ENCODE measurements at regions not wholly inside any gene's neighbourhood (a gene's known extent, or its start where the extent isn't known, plus 50 kb on each side); places are given as distances from the start of the nearest gene placed in this dataset.

DNA sequence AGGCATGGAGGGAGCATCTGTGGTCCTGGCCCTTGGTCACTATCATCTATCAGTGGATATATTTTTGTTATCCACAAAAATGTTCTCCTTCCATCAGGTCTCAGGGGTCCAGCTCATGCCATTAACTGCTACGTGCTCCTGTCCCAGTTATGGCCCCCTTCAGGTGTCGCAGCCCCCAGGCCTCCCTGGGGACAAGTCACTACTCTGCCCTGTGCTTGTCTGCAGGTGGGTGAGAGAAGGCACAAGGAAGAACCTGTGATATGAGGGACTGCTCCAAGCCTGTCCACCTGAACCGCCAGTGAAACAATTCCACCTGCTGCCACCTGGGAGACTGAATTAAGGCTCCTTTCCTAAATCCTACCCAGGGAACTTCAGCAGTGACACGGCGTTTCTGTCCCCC lies 229.6 kb upstream of the ID2 start:
- DNase-seq (ENCODE audit: low read depth), result no peak

DNA sequence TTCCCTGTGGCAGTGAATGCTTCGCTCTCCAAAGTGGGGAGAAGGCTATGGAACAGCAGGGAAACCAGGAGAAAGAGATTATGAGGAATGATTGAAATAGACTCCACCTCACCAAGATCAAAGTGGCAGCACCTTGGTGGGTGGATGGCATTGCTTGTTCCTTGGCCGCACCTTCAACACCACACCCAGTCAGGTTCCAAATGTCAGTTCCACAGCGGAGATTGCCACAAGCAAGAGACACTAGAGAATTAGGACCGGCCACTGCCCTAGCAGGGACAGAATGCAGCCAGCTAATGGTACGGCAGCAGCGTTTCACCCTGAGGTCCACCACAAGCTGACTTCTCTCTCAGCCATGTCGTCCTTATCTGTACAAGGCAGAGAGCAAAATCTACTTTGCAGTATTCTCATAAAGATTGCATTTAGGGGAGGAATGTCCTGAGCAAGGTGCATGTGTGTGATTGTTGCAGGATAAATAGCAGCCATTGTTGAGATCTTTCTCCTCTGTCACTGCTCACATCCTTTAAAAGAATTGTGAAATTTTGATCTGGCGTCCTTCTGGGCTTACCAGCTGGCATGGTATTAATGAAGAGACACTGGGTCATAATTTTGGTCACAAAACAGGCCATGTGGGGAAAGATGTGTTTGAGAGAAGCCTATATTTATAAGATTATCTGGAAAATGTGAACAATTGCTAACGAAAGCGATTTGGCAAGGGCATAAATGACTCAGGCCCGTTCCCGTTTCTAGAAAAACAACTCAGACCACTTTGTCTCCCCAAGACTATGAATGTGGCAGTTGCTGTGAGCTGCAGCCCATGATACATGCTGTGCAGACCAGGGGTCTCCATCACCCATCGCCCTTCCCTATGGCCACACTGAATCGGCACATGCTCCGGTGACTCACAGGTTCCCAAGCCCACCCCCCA lies 228.6 kb upstream of the ID2 start:
- no peak for DNase-seq (ENCODE audit: low read depth)

DNA sequence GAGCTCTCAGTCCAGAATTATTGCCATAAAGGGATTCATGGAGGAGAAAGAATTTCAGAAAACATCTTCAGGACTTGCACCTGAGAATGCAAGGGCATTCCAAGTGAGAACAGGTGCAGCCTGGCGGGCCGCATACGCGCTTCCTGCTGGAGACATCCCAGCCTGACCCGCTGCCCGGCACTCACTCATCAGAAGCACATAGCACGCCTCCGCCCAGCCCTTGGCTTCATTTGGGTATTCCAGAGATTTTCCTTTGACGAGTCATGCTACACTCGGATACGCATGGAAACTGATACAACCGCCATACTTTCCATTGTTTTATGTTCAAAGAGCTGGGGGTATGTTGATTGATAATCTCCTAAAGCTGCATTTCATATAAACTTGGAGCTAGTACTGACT lies 228.0 kb upstream of the ID2 start:
- DNase-seq (ENCODE audit: low read depth), result no peak

DNA sequence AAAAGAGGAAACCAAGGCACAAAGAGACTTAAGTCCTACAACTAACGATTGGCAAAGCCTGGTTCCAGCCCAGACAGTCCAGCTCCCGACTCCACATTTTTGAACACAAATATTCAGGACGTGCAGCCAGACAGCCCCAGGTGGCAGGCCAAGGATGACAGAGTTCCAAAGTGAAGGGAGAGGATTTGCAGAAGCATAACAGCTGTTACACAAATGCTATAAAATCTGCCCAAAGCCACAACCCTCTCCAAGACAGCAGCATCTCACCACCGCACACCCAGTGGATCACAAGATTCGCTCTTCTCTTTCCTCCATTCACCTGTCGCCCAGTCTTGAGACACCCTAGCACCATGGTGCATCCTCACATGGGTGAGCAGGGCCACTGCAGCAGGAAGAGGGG lies 227.1 kb upstream of the ID2 start:
- no peak for DNase-seq (ENCODE audit: low read depth)

DNA sequence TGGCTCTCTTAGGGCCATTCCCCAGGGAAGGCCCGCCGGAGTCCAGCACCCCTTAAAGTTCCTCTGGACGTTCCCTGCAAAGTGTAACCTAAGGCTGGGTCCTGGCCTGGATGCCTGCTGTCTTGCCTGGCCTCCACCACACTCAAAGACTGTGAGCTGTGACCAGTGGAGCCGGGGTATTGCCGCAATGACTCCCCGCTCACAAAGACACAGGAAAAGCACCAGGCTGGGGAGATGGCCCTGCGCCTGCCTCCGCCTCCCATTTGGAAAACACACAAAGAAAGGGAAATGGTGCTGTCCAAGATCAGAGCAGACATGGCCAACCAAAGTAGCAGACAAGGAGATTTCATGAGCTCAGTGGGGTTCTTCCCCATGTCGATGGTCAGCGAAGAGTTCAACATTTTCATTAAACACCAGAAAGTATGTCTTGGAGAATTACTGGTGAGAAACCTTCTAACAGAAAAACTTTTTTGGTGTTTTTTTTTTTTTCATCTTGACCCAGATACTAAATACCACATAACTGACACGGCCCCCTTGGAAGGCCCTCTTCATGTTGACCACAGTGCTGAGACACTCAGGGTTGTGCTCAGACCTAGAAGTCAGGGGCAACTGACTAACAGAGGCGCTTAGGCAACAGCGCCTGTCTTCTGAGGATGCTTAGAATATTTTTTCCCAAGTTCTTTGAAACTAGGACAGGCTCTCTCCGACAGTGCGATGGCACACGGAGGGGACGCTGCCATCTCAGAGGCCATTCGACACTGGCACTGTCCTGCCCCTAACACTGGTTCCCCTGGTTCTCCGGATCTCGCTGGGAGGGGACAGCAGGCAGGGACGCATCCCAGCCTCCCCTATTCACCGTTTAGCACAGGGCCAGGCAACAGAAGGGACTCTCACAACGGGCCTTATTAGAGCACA lies 226.4 kb upstream of the ID2 start:
- no peak for DNase-seq (ENCODE audit: low read depth)

DNA sequence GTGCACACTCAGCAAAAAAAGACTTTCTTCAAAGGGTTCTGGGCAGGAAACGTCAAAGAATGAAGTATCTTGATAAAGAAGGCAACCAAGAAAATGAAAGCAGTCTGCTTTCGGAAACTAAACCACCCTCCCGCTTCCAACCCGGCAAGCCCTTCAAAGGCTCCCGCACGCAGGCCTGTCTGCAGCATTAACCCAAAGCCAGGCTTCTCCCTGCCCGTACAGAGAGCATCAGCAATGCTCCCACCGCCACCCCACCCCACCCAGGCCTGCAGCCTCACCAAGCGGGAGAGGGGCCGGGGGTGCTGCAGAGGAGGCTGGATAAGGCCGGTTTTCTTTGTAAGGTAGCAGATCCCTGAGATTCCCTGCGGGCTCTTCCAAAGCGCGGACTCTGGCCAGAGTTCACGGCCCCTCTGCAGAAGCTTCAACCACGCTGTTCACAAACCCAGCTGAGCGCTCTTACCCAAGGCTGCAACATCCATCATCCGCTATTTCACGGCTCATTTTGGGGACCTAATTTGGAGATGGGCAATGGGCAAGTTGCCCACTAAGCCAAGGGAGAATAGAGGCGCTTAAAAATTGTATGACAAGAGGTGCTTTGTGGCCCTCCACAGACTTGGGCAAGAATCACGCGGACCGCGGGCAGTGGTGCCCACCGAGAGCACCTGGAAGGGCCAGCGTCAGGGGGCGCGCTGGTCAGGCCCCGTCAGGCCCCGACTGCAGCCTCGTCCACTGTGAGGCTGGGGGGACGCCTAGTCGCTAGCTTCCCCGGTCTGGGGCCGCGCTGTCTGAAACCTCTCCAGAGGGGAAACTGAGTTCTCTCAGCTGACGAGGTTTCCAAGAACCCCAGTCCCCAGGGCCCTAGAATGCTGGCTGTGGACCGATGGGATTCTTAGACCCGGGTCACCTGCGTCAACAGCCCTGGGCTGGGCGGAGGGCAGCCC lies 225.4 kb upstream of the ID2 start:
- DNase-seq (ENCODE audit: low read depth), result no peak

DNA sequence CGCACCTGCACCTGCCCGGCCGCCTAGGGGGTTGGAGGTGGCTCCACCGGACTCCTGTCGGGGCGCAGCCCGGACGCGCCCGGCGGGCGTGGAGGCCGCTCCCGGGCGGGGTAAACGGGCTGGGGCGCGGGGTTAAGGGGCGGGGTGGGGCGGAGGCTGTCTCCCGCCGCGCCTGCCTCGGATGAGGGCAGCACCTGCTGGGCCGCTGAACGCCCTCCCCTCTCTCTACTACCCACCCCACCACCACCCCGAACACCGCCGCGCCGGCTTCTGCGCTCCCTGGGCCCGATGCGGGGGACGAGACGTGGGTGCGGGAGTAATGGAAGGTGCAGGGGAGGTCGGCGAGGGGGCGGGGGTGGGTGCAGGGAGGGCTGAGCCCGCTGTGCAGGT lies 224.8 kb upstream of the ID2 start:
- no peak for DNase-seq (ENCODE audit: low read depth)

DNA sequence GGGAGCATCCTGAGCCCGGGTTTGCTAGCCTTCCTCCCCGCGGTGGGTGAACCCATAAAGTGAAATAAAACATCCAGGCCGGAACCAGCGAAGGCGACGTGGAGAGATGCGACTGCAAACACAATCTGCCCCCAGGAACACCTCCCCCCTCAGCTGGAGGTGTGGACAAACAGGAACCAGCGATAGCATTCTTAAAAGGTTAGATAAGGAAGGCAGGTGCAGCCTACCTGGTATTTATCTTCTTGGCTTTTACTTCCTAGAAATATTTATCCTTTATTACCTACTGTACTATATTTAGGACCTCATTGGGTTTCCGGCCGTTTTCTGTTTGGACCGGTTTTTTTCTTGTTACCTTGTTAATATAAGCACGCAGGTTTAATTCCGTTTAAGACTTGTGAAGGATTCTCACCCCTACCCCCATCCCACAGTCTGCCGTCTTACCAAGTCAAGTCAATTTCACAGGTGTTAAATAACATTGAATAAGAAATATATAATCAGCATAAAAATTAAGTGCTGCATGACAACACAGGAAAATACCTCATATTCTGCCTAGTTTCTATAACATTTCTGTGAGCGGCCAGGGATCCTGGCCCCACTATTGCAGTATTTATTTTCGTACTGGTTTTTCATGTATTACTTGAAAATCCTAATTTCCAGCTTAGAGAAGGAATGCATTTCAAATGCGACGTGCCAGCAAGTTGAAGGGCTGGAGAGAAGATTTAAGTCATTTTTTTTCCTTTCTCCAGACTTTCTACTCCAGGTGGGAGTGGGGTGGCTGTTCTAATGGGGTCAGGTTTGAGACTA lies 224.0 kb upstream of the ID2 start:
- no peak for DNase-seq (ENCODE audit: low read depth)

DNA sequence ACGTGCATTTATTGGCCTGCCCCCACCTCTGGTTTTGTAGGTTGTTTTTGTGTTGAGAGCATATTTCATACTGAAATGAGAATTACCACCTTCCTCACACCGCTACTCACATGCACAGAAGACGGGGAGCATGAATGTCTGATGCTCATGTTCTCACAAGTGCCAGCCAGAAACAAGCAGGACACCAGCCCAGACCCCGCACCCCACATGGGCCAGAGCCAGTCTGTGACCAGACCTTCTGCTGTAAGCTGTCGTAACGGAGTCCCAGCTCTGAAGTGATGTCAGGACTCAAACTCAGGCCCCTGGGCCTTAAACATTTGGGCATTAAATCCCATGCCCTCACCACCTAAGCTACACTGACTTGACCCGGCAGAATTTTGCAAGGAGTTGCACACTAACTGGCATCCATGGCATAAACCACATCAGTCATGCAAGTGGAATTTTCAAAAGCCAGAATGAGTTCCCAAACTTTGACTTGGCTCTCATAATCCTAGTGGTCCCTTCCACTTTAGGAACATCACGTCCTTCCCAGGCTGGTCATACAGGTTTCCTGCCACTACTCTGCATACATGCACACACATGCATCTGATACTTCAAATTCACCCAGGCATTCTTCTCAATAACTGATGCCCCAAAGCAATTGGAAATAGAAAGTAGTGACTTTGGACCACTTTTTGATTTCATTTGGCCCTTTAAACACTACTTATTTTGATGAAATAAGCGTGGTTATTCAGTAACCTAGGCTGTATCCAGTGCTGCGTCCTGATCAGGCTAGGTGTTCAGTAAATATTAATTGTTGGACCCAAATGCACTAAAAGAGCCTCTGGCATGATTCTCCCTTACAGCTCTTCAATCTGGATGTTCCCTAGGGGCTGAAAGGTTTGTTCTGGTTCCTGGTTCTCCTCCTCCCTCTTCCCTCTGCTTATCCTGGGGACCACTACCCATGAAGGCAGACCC lies 223.1 kb upstream of the ID2 start:
- DNase-seq (ENCODE audit: low read depth), result no peak

DNA sequence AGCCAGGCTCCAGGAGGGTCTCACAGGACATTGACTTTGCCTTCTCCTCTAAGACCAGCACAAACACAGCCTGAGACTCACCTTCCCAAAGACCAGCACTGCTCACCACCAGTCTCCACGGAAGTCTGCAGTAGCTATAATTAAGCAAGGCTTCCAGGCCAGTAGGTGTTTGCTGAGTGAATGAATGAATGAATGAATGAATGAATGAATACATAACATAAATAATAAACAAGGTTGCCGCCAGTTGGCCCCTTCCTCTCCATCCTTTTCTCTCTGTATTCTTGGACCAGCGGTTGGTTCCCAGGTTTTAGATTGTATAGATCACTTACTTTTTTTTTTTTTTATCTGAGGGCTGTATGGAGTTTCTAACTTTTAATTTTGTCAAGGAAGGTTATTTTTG lies 222.4 kb upstream of the ID2 start:
- no peak for DNase-seq (ENCODE audit: low read depth)

DNA sequence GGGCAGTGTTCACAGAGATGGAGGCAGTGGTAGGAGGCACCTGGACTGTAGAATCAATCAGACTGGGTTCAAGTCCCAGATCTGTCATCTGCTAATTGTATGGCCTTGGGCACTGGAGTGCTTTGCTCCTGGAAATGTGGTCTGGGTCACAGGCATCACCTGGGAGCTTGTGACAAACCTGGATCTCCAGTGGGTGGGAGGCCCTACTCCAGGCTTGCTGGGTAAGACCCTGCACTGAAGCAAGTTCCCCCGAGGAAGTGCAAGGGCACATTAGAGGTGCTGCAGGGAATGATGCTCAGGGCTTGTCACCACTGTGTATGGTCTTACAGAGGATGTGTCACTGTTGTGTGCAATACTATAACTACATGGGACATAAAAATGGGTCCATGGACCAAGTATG lies 220.5 kb upstream of the ID2 start:
- DNase-seq (ENCODE audit: low read depth), result no peak

DNA sequence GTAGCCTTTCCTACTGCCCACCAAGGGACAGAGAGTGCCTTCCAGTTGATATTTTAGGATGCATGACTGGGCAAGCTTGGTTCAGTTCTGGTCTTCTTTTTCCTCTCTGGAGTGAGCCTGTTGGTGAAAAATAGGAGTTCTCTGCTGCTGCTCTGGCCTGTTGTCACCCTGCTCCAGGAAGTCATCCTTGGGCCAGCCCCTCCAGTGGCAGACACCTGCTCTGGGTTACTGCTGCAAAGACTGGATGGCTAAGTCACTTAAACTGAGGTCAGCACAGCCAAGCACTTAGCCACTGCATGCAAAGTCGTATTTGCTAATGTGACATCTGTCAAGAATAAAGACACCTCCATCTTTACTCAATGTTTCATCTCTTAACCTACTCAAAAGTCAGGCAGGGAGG lies 219.6 kb upstream of the ID2 start:
- no peak for DNase-seq (ENCODE audit: low read depth)

DNA sequence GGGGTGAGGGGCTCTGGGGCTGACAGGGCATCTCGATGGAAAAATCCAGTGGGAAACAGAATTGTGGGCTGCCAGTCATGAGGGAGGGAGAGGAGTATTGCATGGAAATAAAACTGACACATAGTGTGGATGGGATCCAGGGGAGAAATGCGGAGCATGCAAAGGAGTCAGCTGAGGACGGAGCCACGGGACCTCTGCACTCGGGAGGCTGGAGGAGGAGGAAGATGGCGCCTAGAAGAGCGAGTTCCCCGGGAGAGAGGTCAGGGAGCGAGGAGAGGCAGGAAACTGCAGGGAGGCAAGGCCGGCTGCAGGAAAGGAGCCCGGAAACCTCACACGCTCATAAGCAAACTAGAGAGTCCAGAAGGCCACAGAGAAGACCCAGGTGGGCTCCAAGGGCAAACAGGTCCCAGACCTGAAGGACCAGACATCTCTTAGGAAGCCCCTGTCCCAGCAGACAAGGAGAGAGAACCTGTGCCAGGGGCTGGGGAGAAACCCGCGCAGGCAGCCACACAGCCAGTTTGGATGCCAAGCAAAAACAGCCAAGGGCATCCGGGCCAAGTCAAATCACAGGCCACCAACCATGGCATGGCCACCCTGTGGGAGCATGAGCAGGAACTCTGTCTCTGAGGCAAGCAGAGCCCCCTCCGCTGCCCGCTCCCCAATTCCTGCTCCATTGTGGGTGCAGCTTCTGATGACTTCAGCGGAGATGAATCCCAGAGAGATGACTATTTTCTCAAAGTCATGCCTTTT lies 218.8 kb upstream of the ID2 start:
- no peak for DNase-seq (ENCODE audit: low read depth)

DNA sequence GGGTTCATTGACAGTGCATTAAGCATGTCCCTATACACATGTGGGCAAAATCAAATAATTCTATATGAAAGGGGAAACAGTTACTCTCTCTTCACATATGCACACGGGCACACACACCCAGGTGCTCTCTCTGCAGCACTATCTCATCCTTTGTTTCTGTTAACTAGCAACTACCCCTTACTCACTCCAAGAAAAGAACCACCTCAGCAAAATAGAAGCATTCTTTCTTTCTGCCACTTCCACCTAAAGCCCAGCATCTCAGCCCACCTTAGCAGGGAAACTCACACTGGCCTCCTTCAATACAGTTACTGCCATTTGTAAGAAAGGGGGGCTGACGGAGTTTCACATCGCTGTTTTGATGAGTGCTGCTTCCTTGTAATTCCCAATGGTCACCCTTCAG lies 216.3 kb upstream of the ID2 start:
- DNase-seq (ENCODE audit: low read depth), result no peak

DNA sequence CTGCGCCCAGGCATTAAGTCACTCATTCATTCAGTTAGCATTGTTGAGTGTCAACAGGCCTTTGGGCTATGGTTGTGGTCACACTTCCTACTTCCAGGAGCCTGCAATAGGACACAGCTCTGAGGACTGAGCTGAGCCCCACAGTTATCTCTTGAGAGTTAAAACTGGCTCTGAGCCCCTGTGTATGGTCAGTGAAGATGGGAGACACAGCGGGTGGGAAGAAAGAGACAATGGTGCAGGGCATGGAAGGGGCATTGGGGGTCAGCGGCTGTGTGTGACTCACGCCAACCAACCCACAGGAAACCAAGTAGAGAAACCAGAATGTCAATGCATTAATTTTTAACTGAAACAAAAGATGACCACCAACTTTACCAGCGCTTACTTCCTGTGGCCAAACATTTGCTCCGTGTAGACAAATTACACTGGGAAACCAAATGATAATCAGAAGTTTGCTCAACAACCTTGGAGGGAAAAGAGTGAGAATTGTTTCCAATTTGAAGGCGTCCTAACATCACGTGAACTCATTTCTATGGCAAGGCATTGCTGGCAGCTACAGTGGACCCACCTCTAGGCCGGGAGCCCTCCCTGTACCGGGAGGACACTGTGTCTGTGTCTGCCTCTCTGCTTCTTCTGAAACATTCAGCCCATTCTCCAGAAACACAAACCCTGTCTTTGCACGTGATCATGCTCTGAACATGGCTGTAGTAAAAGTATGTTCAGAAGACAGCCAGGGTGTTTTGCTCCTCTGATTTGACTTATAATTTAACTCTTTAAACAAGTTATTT lies 212.0 kb upstream of the ID2 start:
- DNase-seq (ENCODE audit: low read depth), result no peak

DNA sequence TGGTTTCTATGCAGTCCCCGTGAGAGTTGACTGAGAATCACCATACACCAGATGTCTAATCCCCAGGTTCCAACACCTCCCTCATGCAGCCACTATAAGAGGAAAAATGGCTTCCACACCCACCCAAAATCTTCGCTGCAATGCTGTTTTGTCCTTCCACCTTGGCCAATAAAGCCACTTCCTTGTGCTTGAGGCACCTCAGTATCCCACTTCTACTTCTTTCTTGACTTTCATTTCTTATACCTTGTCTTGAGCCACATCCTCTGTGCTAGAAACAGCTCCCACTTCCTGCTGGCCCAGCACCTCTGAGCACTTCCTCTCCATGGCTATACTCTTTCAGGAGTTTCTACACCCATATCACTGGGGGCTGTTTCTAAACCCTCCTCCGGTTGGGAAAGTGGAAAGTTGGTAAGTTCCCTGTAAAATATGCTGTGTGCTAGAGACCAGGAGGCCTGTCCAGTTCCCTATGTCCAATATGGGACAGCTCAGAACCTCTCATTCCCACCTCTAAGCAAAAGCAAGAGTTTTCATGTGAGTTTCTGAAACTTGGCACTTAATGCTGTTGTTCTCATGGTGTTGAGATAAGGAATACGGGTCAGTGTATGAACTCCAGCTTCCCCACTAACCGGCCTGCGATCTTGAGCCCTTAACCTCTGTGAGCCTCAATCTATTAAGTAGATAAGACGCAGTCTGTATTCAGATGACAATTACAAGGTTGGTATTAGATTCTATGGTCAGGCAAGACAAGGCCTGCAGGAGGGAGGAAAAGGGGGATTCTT lies 209.1 kb upstream of the ID2 start:
- DNase-seq (ENCODE audit: low read depth), result no peak

DNA sequence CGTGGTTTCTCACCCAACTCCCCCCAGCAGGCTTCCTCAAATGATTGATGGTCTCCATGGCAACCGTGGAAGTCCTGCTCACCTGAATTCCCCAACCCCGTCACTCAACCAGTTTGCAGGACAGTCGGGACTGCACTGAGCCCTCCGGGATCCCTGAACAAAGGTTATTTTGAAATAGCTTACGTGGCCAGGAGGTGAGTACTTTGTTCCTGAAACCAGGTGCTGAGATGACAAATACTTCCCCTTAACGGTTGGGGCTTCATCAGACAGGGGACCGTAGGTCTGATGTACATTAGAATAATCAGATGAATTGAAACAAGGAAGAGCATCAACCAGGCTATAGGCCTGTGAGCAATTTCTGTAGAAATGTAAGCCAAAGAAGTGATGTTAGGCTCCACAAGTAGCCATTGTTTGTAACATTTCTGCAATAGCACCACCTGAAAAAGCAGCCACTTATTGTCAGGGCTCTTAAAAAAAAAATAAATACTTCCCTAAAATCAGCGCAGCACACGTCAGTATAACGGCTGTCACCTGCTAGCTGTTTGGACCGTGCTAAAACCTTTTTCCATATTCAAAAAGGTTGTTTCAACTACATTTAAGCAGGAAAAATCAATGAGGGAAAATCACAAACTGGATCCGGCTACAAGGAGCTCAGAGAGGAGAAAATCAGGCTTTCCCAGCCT lies 206.4 kb upstream of the ID2 start:
- no peak for DNase-seq (ENCODE audit: low read depth)

All from activated T-cell treated with anti-CD3 and anti-CD28 coated beads for 1 hour (primary cell).